HEK293T (cell line): ENCODE measurements at regions not wholly inside any gene's neighbourhood (a gene's known extent, or its start where the extent isn't known, plus 50 kb on each side); places are given as distances from the start of the nearest gene placed in this dataset.

Source experiments
- CTCF ChIA-PET: fragments of 350-600 bp; formaldehyde crosslinking; extraction: SDS; loops from one replicate; lab custom pipeline; 2021; ENCODE audit warnings: antibody characterized with exemption, inconsistent platforms; lab: Yijun Ruan, JAX
- POLR2A ChIA-PET: fragments of 350-600 bp; formaldehyde crosslinking; extraction: SDS; loops from one replicate; lab custom pipeline; 2020; ENCODE audit warnings: antibody characterized with exemption, inconsistent platforms; lab: Yijun Ruan, JAX
- DNase-seq: peaks from one replicate; pipeline ENCODE4 v3.0.0; 2012; ENCODE audit warnings: mixed read lengths; ENCODE audit errors: extremely low spot score
- ARNT ChIP-seq: fragments of 450-650 bp; IDR thresholded peaks from 2 replicates; pipeline ENCODE4 v1.6.1; 2017; ENCODE audit warnings: mild to moderate bottlenecking
- BHLHE40 ChIP-seq: fragments of 450-650 bp; IDR thresholded peaks from 2 replicates; pipeline ENCODE4 v1.6.1; 2016; ENCODE audit warnings: mild to moderate bottlenecking, moderate library complexity, borderline replicate concordance
- CTBP1 ChIP-seq: fragments of 450-650 bp; IDR thresholded peaks from 2 replicates; pipeline ENCODE4 v1.6.1; 2016; ENCODE audit warnings: borderline replicate concordance
- ELF4 ChIP-seq: fragments of 450-650 bp; IDR thresholded peaks from 2 replicates; pipeline ENCODE4 v1.6.1; 2017; ENCODE audit warnings: antibody characterized with exemption
- FOXA1 ChIP-seq: fragments of 450-650 bp; IDR thresholded peaks from 2 replicates; pipeline ENCODE4 v1.6.1; 2016; ENCODE audit warnings: mild to moderate bottlenecking
- FOXK2 ChIP-seq: fragments of 450-650 bp; IDR thresholded peaks from 2 replicates; pipeline ENCODE4 v1.6.1; 2016; ENCODE audit warnings: mild to moderate bottlenecking
- FOXM1 ChIP-seq: fragments of 450-650 bp; IDR thresholded peaks from 2 replicates; pipeline ENCODE4 v1.6.1; 2017; ENCODE audit warnings: mild to moderate bottlenecking, borderline replicate concordance
- HDGF ChIP-seq: fragments of 450-650 bp; IDR thresholded peaks from 2 replicates; pipeline ENCODE4 v1.6.1; 2017; ENCODE audit warnings: antibody characterized with exemption, borderline replicate concordance
- L3MBTL2 ChIP-seq: fragments of 450-650 bp; conservative IDR thresholded peaks from 2 replicates; pipeline ENCODE4 v1.6.1; 2016; ENCODE audit warnings: mild to moderate bottlenecking
- LEF1 ChIP-seq: fragments of 450-650 bp; IDR thresholded peaks from 2 replicates; pipeline ENCODE4 v1.6.1; 2017; ENCODE audit warnings: mild to moderate bottlenecking, borderline replicate concordance
- NFRKB ChIP-seq: fragments of 450-650 bp; IDR thresholded peaks from 2 replicates; pipeline ENCODE4 v1.6.1; 2016; ENCODE audit warnings: mild to moderate bottlenecking, moderate library complexity
- SP1 ChIP-seq: fragments of 450-650 bp; IDR thresholded peaks from 2 replicates; pipeline ENCODE4 v1.6.1; 2017
- SUZ12 ChIP-seq: fragments of 450-650 bp; IDR thresholded peaks from 2 replicates; pipeline ENCODE4 v1.6.1; 2016; ENCODE audit warnings: mild to moderate bottlenecking
- TARDBP ChIP-seq: fragments of 450-650 bp; IDR thresholded peaks from 2 replicates; pipeline ENCODE4 v1.6.1; 2016
- ZNF384 ChIP-seq: fragments of 450-650 bp; IDR thresholded peaks from 2 replicates; pipeline ENCODE4 v1.6.1; 2016
- TF ChIP-seq, protein P1 (sequence below): fragments of 450-650 bp; IDR thresholded peaks from 2 replicates; pipeline ENCODE4 v1.6.1; 2016

DNA sequence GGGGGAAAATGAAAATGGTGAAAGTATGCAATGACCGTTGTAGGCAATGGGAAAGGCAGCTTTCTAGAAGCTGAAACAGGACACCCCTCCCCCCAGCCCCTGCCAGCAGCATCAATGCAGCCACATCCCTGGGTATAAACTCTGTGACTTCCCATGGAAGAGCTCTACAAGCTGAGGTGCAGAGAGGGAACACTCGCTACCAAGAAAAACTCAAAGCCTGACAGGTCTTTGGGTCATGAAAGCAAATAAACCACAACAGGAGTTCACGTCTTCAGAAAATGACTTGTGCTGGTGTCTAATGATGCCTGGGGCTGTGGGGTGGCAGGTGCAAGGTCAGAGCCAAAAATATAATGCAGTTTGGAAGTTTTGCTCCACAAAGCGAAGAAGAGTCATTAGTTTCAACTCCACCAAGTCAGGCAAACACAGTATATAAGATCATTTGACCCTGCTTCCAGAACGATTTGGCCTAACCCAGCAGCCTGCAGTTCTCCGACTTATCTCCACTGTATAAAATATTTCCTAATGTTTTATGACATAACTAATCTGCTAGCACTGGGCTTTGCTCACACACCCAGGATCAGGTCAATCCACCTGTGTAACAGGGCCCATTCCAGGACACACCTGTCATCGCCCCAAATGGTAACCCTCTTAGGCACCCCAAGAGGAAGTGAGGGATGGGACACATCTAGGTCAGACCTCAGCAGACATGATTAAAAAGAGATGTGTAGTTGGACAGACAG is 102.1 kb downstream of the IRS2 start:
- no peak for DNase-seq
- CTCF ChIA-PET: no interaction called here
- TF ChIP-seq FOXA1: no peak
- TF ChIP-seq BHLHE40: no peak
- TF ChIP-seq HDGF: no peak
- no peak for TF ChIP-seq FOXK2
- TF ChIP-seq TARDBP: no peak
- TF ChIP-seq, protein P1, sequence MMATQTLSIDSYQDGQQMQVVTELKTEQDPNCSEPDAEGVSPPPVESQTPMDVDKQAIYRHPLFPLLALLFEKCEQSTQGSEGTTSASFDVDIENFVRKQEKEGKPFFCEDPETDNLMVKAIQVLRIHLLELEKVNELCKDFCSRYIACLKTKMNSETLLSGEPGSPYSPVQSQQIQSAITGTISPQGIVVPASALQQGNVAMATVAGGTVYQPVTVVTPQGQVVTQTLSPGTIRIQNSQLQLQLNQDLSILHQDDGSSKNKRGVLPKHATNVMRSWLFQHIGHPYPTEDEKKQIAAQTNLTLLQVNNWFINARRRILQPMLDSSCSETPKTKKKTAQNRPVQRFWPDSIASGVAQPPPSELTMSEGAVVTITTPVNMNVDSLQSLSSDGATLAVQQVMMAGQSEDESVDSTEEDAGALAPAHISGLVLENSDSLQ: no peak
- no peak for TF ChIP-seq ZNF384
- no peak for TF ChIP-seq ARNT
- no peak for TF ChIP-seq L3MBTL2
- TF ChIP-seq SP1: no peak
- TF ChIP-seq LEF1: no peak
- TF ChIP-seq NFRKB: no peak
- POLR2A ChIA-PET: no interaction called here

DNA sequence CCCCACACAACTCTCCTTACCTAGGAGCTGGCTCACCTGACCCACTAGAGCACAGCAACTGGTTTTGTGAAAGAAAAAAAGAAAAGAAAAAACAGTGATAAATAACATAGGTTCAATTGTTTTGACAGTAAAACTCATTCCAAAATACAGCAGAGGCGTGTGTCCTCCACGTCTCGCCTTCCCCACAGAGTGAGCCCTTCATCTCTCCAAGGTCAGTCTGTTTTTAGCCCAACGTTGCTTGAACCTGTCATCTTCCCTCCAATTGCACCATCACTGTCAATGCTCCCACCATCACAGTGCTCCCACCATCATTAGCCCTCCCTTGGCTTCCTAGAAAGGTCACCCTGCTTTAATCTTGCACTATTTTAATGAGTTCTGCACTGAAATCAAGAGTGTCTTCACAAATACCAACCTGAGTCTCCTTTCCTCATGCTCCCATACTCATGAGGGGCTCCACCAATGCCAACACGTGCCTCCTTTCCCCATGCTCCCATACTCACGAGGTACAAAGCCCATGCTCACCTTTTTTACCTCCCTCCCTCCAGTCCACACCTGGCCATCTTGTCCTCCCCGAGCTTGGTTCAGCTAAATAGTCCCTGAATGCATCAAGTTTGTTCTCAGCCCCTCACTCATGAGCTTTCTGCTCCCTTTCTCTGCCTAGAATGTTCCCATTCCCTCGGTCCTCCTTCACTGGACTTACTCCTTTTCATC is 103.7 kb downstream of the IRS2 start:
- POLR2A ChIA-PET: no interaction called here
- TF ChIP-seq L3MBTL2: no peak
- TF ChIP-seq SP1: no peak

DNA sequence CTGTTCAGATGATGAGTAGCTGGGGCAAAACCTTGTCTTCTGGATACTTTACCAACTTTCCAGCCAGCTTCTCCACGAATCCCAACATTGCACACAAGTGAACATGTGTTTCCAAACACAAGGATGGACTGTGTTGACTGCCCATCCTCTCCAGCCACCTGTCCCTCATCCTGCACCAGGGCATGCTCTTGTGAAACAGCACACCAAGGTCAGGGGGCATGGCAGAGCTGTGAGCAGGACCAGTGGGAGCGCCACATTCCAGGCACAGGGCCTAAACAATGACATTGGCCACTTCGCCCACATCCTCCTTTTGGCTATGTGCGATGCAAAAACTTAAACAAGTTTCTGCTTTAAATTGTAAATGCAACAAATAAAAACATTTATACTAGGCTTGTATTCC is 105.5 kb downstream of the IRS2 start:
- TF ChIP-seq NFRKB: no peak
- no peak for TF ChIP-seq FOXM1
- TF ChIP-seq BHLHE40: no peak
- TF ChIP-seq FOXA1: no peak
- POLR2A ChIA-PET: no interaction called here
- no peak for DNase-seq
- CTCF ChIA-PET: no interaction called here

More for the DNA sequence above, 103.7 kb downstream of the IRS2 start:
- CTCF ChIA-PET: no interaction called here
- DNase-seq: no peak

DNA sequence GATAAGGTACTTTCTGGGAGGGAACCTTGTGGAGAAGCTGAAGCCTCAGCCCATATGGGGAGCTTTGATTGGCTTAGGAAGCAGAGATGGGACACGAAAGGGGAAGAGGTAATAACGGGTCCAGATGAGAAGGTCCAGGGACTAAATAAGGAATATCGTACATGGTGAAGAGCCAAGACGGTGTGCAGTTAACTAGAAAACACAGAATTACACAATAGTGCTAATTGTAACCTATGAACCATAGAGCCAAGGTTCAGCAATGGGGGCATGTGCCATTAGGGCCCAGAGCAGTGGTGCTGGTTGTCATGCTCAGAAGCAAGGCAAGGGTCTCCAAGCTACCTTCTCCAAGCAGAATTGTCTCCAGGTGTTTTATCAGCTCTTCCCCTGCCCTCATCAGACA is 106.1 kb downstream of the IRS2 start:
- no peak for TF ChIP-seq FOXA1
- TF ChIP-seq TARDBP: no peak
- TF ChIP-seq ELF4: no peak
- TF ChIP-seq FOXM1: no peak
- TF ChIP-seq, protein P1: no peak
- no peak for TF ChIP-seq SUZ12
- TF ChIP-seq NFRKB: no peak
- no peak for TF ChIP-seq L3MBTL2
- TF ChIP-seq SP1: no peak
- TF ChIP-seq ZNF384: no peak
- ChIA-PET CTCF (no interaction called here), POLR2A (no interaction called here)
- no peak for DNase-seq

DNA sequence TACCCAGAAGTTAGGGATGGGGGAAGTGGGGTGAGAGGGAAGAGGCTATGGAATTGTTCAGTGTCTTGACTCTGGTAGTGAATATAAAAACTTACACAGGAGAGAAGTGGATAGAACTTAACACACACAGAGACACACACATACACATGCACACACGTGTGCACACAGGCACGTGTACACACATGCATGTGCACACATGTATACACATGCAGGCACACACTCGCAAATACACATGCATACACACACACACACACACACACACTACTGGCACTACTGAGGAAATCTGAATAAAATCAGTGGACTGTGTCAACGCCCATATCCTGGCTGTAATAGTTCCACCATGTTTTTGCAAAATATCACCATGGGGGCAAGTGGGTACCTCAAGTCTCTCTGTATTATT is 107.9 kb downstream of the IRS2 start:
- ChIA-PET POLR2A (no interaction called here), CTCF (no interaction called here)
- TF ChIP-seq, protein P1: no peak
- no peak for TF ChIP-seq CTBP1
- TF ChIP-seq L3MBTL2: no peak
- TF ChIP-seq FOXK2: no peak
- no peak for TF ChIP-seq SP1
- TF ChIP-seq LEF1: no peak
- no peak for TF ChIP-seq FOXA1
- no peak for TF ChIP-seq TARDBP
- TF ChIP-seq ELF4: no peak
- TF ChIP-seq NFRKB: no peak
- no peak for TF ChIP-seq ARNT
- TF ChIP-seq HDGF: no peak
- no peak for TF ChIP-seq FOXM1
- TF ChIP-seq ZNF384: no peak
- TF ChIP-seq BHLHE40: no peak
- no peak for TF ChIP-seq SUZ12
- DNase-seq: no peak

DNA sequence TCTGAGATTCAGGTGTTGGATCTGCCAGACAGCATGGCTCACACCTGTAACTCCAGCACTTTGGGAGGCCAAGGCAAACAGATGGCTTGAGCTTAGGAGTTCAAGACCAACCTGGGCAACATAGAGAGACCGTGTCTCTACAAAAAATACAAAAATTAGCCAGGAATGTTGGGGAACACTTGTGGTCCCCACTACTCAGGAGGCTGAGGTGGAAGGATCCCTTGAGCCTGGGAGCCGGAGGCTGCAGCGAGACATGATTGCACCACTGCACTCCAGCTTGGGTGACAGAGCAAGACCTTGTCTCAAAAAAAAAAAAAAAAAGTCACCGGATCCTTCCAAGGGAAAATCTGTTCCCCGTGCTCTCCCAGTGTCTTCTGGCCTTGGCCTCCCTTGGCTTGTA is 109.2 kb downstream of the IRS2 start:
- ChIA-PET POLR2A (no interaction called here), CTCF (no interaction called here)
- TF ChIP-seq ARNT (no peak), SP1 (no peak), SUZ12 (no peak), TARDBP (no peak), LEF1 (no peak), CTBP1 (no peak), FOXA1 (no peak), FOXK2 (no peak), ELF4 (no peak), NFRKB (no peak), ZNF384 (no peak), HDGF (no peak)
- TF ChIP-seq, protein P1: no peak
- no peak for DNase-seq
